SK-N-SH treated with all-trans-retinoic acid at 6 μM for 48 hours (cell line): ENCODE measurements at regions not wholly inside any gene's neighbourhood (a gene's known extent, or its start where the extent isn't known, plus 50 kb on each side); places are given as distances from the start of the nearest gene placed in this dataset.
A peak's percentile ranks its signal among the peaks of the same experiment; 100 is the strongest.

Experiments used
- ATAC-seq: fragments of 200-7000 bp; cut with Tn5 transposase; 3 replicates; pipeline ENCODE4 v1.9.1; 2020; ENCODE audit warnings: mild to moderate bottlenecking, moderate library complexity
- ARNTL ChIP-seq: fragments of 450-650 bp; formaldehyde crosslinking; IDR thresholded peaks from 2 replicates; pipeline ENCODE4 v1.5.0; 2020; ENCODE audit warnings: low read depth, mild to moderate bottlenecking, moderate library complexity, borderline replicate concordance
- BACH2 ChIP-seq: fragments of 250-450 bp; sonication (Bioruptor Pico); IDR thresholded peaks from 2 replicates; pipeline ENCODE4 v1.9.0; 2021; ENCODE audit warnings: mild to moderate bottlenecking, borderline replicate concordance
- CREB5 ChIP-seq: fragments of 250-450 bp; sonication (Bioruptor Pico); IDR thresholded peaks from 2 replicates; pipeline ENCODE4 v1.5.1; 2020; ENCODE audit warnings: low read depth, mild to moderate bottlenecking, moderate library complexity
- CSRNP3 ChIP-seq: fragments of 250-450 bp; sonication (Bioruptor Pico); IDR thresholded peaks from 2 replicates; pipeline ENCODE4 v1.5.1; 2021; ENCODE audit warnings: mild to moderate bottlenecking, moderate library complexity
- ESRRG ChIP-seq: fragments of 250-450 bp; sonication (Bioruptor Pico); IDR thresholded peaks from 2 replicates; pipeline ENCODE4 v1.6.1; 2021; ENCODE audit warnings: mild to moderate bottlenecking
- ISL1 ChIP-seq: fragments of 250-450 bp; sonication (Bioruptor Pico); IDR thresholded peaks from 2 replicates; pipeline ENCODE4 v2.1.2; 2022; ENCODE audit warnings: mild to moderate bottlenecking, moderate library complexity
- OSR1 ChIP-seq: fragments of 250-450 bp; sonication (Bioruptor Pico); IDR thresholded peaks from 2 replicates; pipeline ENCODE4 v1.8.0; 2022; ENCODE audit warnings: moderate library complexity, mild to moderate bottlenecking, inconsistent platforms
- PPARA ChIP-seq: fragments of 250-450 bp; sonication (Bioruptor Pico); IDR thresholded peaks from 2 replicates; pipeline ENCODE4 v1.5.0; 2020; ENCODE audit warnings: mild to moderate bottlenecking, borderline replicate concordance
- RARB ChIP-seq: fragments of 250-450 bp; sonication (Bioruptor Pico); IDR thresholded peaks from 2 replicates; pipeline ENCODE4 v1.8.0; 2021; ENCODE audit warnings: mild to moderate bottlenecking, moderate library complexity
- TSHZ2 ChIP-seq: fragments of 250-450 bp; sonication (Bioruptor Pico); IDR thresholded peaks from 2 replicates; pipeline ENCODE4 v1.5.0; 2020; ENCODE audit warnings: mild to moderate bottlenecking, moderate library complexity
- ZC3H10 ChIP-seq: fragments of 250-450 bp; sonication (Bioruptor Pico); IDR thresholded peaks from 2 replicates; pipeline ENCODE4 v1.5.1; 2021; ENCODE audit warnings: mild to moderate bottlenecking, moderate library complexity
- ZFP30 ChIP-seq: fragments of 450-650 bp; formaldehyde crosslinking; IDR thresholded peaks from 2 replicates; pipeline ENCODE4 v1.5.0; 2022; ENCODE audit warnings: mild to moderate bottlenecking, moderate library complexity
- ZNF70 ChIP-seq: fragments of 450-650 bp; formaldehyde crosslinking; IDR thresholded peaks from 2 replicates; pipeline ENCODE4 v1.5.0; 2020; ENCODE audit warnings: mild to moderate bottlenecking, moderate library complexity
- ZNF8 ChIP-seq: fragments of 450-650 bp; formaldehyde crosslinking; IDR thresholded peaks from 2 replicates; pipeline ENCODE4 v1.5.0; 2020; ENCODE audit warnings: mild to moderate bottlenecking, moderate library complexity

GRCh38 chr3:73863546-73864079, 238.9 kb upstream of the PDZRN3 start:
- no peak for ATAC-seq
- TF ChIP-seq ZFP30 (CRISPR knock-in tag), result no peak
- TF ChIP-seq ZNF70, result no peak
- no peak for TF ChIP-seq ZC3H10 (CRISPR knock-in tag)
- no peak for TF ChIP-seq OSR1
- TF ChIP-seq TSHZ2 (CRISPR knock-in tag), result no peak

- no peak for ATAC-seq
These were observed 231.1 kb upstream of the PDZRN3 start for GRCh38 chr3:73855813-73856212.

GRCh38 chr3:73848173-73848906, 223.6 kb upstream of the PDZRN3 start:
- TF ChIP-seq RARB (no peak), CREB5 (CRISPR knock-in tag) (no peak)
- TF ChIP-seq, all 23 proteins: peak for 0
- peak; percentile 79 for ATAC-seq

More at GRCh38 chr3:73855813-73856212, 231.1 kb upstream of the PDZRN3 start:
- no peak for TF ChIP-seq ARNTL (CRISPR knock-in tag)
- TF ChIP-seq PPARA (CRISPR knock-in tag), result no peak
- no peak for TF ChIP-seq RARB
- TF ChIP-seq ZFP30 (CRISPR knock-in tag), result no peak
- no peak for TF ChIP-seq ISL1 (CRISPR knock-in tag)
- no peak for TF ChIP-seq CREB5 (CRISPR knock-in tag)
- TF ChIP-seq ZNF8, result no peak
- no peak for TF ChIP-seq BACH2
- no peak for TF ChIP-seq ESRRG
- no peak for TF ChIP-seq OSR1
- TF ChIP-seq ZC3H10 (CRISPR knock-in tag), result no peak
- TF ChIP-seq CSRNP3, result no peak

GRCh38 chr3:73846951-73847350, 222.2 kb upstream of the PDZRN3 start:
- TF ChIP-seq TSHZ2 (CRISPR knock-in tag), result no peak
- no peak for TF ChIP-seq RARB
- no peak for TF ChIP-seq ESRRG
- no peak for TF ChIP-seq PPARA (CRISPR knock-in tag)
- no peak for TF ChIP-seq ZNF8
- no peak for TF ChIP-seq BACH2
- no peak for TF ChIP-seq CSRNP3
- TF ChIP-seq, all 23 proteins: peak for 0
- ATAC-seq, result no peak
